SH-SY5Y (cell line): ENCODE measurements at regions not wholly inside any gene's neighbourhood (a gene's known extent, or its start where the extent isn't known, plus 50 kb on each side); places are given as distances from the start of the nearest gene placed in this dataset.

Experiments
- GATA2 ChIP-seq: IDR thresholded peaks from 2 replicates; pipeline ENCODE4 v1.6.1; 2011; ENCODE audit warnings: mild to moderate bottlenecking, low read depth, low read length
- GATA3 ChIP-seq: IDR thresholded peaks from 2 replicates; pipeline ENCODE4 v1.6.1; 2011; ENCODE audit warnings: low read depth, mild to moderate bottlenecking, low read length, moderate library complexity

- TF ChIP-seq GATA2 (no peak), GATA3 (no peak)
Measured at GRCh38 chr18:38047820-38048219, 482.2 kb upstream of the CELF4 start.
